SKM-1 (cell line): ENCODE measurements at regions not wholly inside any gene's neighbourhood (a gene's known extent, or its start where the extent isn't known, plus 50 kb on each side); places are given as distances from the start of the nearest gene placed in this dataset.
"Not testable (repeated sequence)": the region's sequence is repeated elsewhere in the genome, so short reads cannot be mapped to it uniquely, and the experiment has no call there.

Experiments
- DNase-seq: peaks from one replicate; lab custom pipeline; 2025; ENCODE audit not compliant: unreplicated experiment; lab: John Stamatoyannopoulos, UW

DNA sequence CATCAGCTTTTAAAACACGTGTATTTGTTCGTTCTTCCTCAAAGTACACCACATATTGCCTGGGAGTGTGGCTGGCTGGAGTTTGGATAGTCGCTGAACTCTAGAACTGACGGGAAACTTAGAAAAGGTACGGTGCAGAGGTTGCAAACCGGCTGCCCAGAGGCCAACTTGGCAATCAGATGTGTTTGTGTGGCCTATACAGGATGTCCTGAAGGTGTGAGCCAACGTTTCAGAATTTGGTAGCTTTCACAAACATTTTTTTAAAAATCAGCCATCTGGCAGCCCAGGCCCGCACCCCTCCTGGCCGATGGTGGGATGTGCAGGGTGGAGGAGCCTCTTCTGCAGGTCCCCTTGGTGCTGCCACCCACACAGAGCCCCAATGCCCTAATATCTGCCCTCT is 73.6 kb upstream of the SLC25A33 start:
- no peak for DNase-seq

- no peak for DNase-seq
These were observed 72.2 kb upstream of the SLC25A33 start for GRCh38 chr1:9466780-9467758.

DNA sequence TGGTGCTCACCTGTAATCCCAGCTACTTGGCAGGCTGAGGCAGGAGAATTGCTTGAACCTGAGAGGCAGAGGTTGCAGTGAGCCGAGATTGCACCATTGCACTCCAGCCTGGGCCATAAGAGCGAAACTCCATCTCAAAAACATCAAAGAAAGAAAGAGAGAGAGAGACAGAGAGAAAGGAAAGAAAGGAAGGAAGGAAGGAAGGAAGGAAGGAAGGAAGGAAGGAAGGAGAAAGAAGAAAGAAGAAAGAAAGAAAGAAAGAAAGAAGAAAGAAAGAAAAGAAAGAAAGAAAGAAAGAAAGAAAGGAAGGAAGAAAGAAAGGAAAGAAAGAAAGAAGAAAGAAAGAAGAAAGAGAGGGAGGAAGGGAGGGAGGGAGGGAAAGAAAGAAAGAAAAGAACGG is 69.4 kb upstream of the SLC25A33 start:
- not testable (repeated sequence) for DNase-seq

DNA sequence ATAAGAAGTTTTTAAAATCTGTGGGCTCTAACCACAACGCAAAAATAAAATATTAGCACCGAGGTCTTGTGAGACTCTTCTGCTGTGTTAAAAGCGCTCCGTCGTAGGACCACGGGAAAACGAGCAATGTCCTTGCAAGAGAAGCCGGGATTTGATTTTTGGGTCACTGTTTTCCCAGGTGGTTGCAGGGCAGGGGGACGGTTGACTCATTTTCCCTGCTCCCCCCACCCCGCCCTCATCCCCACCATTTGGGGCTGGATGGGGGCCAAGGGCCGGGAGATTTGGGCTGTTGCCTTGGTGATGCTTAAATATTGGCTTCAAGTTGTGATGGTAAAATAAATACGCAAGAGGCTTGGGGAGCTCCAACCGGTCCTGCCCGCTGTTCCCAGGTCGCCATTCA is 67.6 kb upstream of the SLC25A33 start:
- DNase-seq = no peak

DNA sequence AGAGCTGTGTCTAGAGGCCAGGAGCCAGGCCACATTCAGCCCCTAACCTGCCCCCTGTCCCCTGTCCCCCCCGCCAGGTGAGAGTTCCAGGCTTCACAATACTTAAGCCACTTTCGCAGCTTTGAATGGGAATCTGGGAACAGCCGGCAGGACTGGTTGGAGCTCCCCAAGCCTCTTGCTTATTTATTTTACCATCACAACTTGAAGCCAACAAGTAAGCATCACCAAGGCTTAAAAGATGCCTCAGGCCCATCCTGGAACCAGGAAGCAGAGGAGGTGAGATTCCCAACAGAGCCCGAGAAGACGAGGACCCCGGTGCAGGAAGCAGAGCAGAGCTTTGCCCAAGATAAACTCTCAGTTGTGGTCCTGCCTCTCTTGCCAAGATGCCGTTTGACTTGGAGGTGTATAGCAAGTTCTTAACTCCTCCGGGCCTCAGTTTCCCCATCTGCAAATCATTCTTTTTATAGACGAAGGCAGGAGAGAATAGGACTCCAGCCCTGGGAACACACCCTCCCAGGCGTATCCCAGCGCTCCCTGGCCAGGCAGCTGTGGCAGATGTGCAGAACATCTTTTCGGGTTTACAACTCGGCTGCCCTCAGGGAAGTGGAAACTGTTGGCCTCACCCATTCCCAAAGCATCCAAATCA is 66.8 kb upstream of the SLC25A33 start:
- no peak for DNase-seq

DNA sequence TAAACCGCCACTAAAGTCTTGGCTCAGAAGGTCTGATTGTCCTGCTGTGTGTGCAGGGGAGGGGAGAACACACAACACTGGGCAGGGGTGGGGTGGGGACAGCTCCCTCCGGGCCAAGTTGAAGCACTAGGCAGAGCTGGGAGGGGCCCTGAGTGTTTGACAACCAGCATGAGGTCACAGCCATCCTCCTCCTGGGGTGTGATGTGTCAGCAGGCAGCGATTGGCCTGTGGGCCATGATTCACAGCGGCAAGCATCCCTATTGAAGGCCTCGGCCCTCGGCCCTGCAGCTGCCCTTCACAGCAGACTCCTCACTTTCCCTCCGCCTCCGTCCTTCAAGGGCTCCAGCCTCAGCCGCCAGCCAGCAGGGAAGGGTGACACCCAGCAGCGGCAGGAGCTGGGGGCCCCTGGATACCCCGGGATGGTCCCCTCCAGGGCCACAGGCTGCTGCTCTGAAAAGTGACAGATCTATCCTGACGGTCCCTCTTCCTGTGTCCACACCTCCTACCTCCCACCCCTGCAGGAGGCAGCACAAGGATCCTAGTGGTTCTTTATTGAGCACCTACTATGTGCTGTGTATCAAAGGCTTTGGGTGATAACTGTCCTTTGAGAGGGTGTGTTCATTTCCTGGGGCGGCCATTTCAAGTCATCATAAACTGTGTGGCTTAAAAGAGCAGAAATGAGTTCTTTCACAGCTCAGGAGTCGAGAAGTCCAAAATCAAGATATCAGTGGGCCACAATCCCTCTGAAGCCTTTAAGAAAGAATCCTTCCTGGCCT is 66.0 kb upstream of the SLC25A33 start:
- no peak for DNase-seq

- no peak for DNase-seq
These were observed 64.1 kb upstream of the SLC25A33 start for GRCh38 chr1:9475061-9475627.

DNA sequence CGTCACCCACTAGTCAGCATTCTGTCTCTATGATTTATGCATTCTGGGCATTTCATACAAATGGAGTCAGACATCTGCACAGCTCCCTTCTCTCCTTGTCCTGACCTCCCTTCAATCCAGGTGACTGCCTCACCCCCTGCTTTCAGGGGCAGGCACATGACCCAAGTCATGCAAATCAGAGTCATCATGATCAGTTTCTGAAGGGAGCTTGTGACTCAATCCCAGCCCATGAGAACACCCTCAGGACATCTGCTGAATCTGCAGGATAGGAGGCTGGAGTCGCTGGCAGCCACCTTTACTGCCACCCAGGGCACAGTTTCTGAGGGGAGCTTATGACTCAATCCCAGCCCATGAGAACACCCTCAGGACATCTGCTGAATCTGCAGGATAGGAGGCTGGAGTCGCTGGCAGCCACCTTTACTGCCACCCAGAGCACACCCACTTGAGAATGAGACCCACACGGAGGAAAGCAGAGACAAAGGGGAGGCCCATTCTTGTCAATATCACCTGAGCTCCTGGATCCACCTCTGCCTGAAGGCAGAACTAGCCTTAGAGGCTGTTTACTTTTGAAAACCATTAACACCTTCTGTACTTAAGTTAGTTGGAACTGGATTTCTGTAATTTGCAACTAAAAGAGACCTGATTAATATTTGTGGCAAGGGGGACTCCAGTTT is 62.3 kb upstream of the SLC25A33 start:
- no peak for DNase-seq

- DNase-seq = no peak
These were observed 61.7 kb upstream of the SLC25A33 start for GRCh38 chr1:9477535-9477934.

GRCh38 chr1:9478021-9478420 is 61.2 kb upstream of the SLC25A33 start:
- no peak for DNase-seq

DNA sequence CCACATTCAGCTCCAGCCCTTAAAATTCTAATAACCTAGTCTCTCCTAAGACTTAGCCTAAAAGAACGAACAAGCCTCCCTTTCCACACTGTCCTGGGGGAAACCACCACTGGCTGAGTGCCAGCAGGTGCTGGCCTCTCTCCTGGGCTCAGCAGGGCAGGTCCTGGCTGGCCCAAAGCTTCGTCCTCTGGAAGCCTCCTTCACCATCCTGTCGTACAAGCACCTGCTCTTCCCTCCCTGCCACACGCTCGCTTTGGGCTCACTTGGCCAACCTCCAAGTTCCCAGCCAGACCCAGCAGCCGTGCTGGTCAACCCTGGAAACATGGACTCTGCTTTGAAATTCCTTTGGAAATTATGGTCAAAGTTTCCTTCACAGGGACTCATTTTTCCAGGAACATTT is 58.2 kb upstream of the SLC25A33 start:
- no peak for DNase-seq

DNA sequence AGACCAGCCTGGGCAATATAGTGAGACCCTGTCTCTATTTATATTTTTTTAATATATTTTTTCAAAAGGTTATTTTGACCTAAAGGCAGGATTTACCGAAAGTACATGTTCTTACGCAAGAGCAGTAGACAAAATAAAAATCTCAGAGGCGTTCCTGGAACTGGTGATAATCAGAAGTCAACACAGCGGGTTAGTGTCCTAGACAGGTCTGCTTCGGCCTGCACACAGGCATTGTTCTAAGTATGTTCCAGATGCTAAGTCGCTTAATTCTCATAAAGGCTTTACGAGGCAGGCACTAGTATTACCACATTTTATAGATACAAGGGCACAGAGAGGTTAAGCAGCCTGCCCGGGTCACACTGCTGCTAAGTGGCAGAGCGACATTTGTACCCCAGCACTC is 56.9 kb upstream of the SLC25A33 start:
- no peak for DNase-seq

DNA sequence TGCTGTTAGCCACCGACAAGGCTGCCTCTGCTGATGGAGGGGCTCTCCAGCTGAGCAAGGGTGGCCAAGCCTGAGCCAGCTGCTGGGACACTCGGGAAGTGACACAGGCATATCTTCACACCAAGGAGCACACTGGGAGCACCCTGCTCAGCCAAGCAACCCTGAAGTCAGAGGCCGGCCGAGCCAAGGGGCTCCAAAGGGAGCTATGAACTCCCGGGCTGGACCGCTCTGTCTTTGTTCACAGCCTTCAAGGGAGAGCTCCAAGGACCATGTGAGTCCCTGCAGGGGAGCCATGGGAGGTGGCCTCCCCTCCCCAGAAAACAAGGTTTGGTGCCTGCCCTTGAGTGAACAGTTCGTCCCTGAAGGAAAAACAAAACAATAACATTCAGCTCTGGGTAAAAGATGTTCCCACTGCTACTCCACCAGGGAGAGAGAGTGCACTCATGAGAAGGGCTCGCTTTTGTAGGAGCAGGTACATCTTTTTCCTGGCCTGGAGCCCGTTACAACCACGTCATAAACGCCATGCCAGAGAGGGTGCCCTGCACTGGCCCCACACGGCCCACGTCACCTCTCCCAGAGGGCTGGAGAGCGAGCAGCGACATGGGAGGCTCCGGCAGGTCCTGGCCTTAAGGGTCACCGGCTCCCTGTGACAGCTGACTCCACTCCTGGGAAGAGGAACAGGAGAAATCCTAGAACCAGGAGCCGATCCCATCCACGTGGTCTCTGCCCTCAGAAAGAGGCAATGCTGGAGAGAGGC is 56.3 kb upstream of the SLC25A33 start:
- DNase-seq = no peak

DNA sequence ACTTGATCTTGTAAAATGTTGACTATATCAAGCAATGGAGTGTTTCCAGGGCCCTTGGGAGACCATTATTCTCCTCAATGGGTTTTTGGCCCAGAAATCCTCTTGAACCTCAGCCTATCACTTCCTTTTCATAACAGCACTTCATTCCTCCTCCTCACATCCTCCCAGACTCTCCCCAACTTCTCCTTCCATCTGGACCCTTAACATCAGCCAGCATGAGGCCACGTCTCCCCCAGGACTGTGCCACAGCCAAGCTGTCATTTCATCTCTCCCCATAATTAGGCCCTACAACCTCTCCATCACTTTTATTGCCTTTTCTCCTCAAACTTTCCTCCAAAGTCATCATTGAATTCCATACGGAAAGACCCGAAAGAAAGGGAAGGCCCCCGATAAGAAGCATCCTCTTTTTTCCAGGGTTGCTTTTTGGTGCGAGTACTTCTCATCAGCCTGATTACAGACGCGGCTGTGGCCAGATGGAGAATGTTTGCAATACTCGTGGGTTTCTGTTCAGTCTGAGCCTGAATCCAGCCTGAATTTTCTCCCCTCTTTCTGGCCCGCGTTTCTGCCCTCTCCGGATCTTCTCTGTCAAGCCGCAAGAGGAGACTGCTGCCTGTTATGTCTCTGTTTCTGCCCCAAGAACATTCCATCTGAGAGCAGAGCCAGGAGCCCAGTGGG is 52.7 kb upstream of the SLC25A33 start:
- no peak for DNase-seq
